Activated CD8-positive, alpha-beta T cell treated with anti-CD3 and anti-CD28 coated beads, Interleukin-2, amount 10 ng/mL, durations not matched to agents 7 days and 5 days (primary cell): ENCODE measurements at regions not wholly inside any gene's neighbourhood (a gene's known extent, or its start where the extent isn't known, plus 50 kb on each side); places are given as distances from the start of the nearest gene placed in this dataset.
A peak's percentile ranks its signal among the peaks of the same experiment; 100 is the strongest.

Source experiments
- ATAC-seq: fragments of 150-1000 bp; cut with Tn5 transposase; one replicate; pipeline ENCODE4 v1.10.0; 2021; ENCODE audit warnings: moderate library complexity
- CTCF ChIA-PET: fragments of 350-600 bp; sonication (Branson Sonifier 250); formaldehyde crosslinking; loops from one replicate; lab custom pipeline; 2021; ENCODE audit warnings: antibody characterized with exemption; lab: Charles Lee
- POLR2A ChIA-PET: fragments of 350-600 bp; sonication (Branson Sonifier 250); formaldehyde crosslinking; loops from one replicate; lab custom pipeline; 2021; ENCODE audit warnings: antibody characterized with exemption; lab: Charles Lee
- DNase-seq: peaks from one replicate; pipeline ENCODE4 v3.0.0-alpha.2; 2020
- H3K27ac Mint-ChIP-seq: one replicate; pipeline ENCODE4 v1.8.0; 2021; ENCODE audit warnings: mild to moderate bottlenecking, mixed read lengths
- H3K27me3 Mint-ChIP-seq: one replicate; pipeline ENCODE4 v1.8.0; 2021; ENCODE audit warnings: low read depth, mixed read lengths
- H3K36me3 Mint-ChIP-seq: one replicate; pipeline ENCODE4 v1.8.0; 2021; ENCODE audit warnings: low read depth, mixed read lengths
- H3K4me1 Mint-ChIP-seq: one replicate; pipeline ENCODE4 v1.8.0; 2021; ENCODE audit warnings: low read depth, mixed read lengths
- H3K4me3 Mint-ChIP-seq: one replicate; pipeline ENCODE4 v1.8.0; 2021; ENCODE audit warnings: mild to moderate bottlenecking, mixed read lengths
- H3K9me3 Mint-ChIP-seq: one replicate; pipeline ENCODE4 v1.8.0; 2022; ENCODE audit warnings: mixed read lengths; ENCODE audit not compliant: insufficient read depth

DNA sequence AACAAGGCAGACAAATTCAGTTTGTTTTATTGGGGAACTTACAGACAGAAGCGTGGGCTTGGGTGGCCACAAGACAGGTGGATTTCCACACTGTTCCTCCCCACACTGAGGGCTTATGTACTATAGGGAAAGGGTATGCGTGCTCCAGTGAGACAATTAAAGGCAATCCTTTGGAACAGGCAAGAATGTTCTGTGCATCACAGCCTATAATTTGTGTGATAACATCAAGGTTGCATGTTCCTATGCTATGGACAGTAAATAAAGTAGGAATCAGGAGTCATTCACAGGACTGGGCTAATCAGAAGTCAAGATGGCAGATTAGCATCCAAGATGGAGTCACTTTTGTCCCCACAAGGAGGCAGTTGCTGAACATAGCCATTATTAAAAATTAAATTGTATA is 84.6 kb upstream of the TRIM2 start:
- CTCF ChIA-PET, result interaction anchor here (0.8 to 1.6 kb wide), 3 partner anchors 8 to 36 kb away, joined by 3 to 7 read pairs (median 4); no protein-coding TSS in a partner anchor
- Mint-ChIP-seq H3K36me3 (no peaks in the 10 kb centered on the region), H3K4me1 (peaks cover 6% of the 10 kb centered on the region), H3K27me3 (peaks cover 12% of the 10 kb centered on the region), H3K27ac (no peak overlapping the region), H3K9me3 (no peaks in the 10 kb centered on the region), H3K4me3 (no peak overlapping the region)
- DNase-seq (no peak), ATAC-seq (no peak)
- POLR2A ChIA-PET, result no interaction called here

DNA sequence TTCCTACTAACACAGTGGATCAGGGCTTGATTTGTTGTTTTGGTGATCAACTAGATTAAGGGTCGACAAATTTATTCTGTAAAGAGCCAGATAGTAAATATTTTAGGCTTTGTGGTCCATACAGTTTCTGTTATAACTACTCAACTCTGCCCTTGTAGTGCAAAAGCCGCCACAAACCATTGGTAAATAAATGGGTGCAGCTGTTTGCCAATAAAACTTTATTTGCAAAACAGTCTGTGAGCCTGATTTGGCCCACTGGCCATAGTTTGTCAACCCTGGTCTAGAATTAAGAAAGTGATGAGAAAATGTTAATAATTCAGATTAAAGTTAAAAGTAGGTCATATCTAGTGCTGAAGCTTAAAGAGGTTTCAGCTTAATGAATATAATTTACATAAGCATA is 84.0 kb upstream of the TRIM2 start:
- POLR2A ChIA-PET, result no interaction called here
- no peak overlapping the region for H3K4me3 Mint-ChIP-seq

DNA sequence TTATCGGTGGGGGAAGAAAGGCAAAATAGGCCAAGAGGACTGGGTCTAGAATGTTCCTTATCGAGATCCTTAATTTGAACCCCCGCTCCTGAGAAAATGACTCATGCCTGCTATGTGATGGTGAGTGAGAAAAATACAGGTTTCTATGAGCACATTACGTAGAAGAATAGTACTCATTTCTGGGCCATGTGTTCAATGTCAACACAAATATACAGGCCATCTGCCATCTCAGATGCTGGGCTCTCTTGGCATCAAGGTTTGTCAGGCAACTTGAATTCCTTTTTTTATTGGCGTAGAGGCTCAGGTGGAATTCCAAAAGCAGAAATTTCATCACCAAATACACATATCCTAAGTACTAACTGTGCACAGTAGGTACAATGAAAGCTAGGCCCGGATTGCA is 81.4 kb upstream of the TRIM2 start:
- no peak overlapping the region for H3K4me3 Mint-ChIP-seq
- peaks cover 8% of the 10 kb centered on the region for H3K4me1 Mint-ChIP-seq
- no peak overlapping the region for H3K27ac Mint-ChIP-seq
- ChIA-PET CTCF (interaction anchor here (8.0 kb wide), 1 partner anchor 41 kb away, joined by 323 read pairs; no protein-coding TSS in a partner anchor), POLR2A (no interaction called here)
- H3K36me3 Mint-ChIP-seq, result no peaks in the 10 kb centered on the region
- peaks cover 18% of the 10 kb centered on the region for H3K27me3 Mint-ChIP-seq
- ATAC-seq, result no peak
- DNase-seq, result no peak
- no peaks in the 10 kb centered on the region for H3K9me3 Mint-ChIP-seq

More for the DNA sequence above, 84.0 kb upstream of the TRIM2 start:
- no peak overlapping the region for H3K27ac Mint-ChIP-seq
- CTCF ChIA-PET, result interaction anchor here (0.8 to 1.4 kb wide), 4 partner anchors 8 to 341 kb away, joined by 3 to 13 read pairs (median 4); no protein-coding TSS in a partner anchor
- H3K27me3 Mint-ChIP-seq, result peaks cover 12% of the 10 kb centered on the region
- peaks cover 6% of the 10 kb centered on the region for H3K4me1 Mint-ChIP-seq
- DNase-seq (no peak), ATAC-seq (no peak)
- H3K36me3 Mint-ChIP-seq, result no peaks in the 10 kb centered on the region
- H3K9me3 Mint-ChIP-seq, result no peaks in the 10 kb centered on the region

DNA sequence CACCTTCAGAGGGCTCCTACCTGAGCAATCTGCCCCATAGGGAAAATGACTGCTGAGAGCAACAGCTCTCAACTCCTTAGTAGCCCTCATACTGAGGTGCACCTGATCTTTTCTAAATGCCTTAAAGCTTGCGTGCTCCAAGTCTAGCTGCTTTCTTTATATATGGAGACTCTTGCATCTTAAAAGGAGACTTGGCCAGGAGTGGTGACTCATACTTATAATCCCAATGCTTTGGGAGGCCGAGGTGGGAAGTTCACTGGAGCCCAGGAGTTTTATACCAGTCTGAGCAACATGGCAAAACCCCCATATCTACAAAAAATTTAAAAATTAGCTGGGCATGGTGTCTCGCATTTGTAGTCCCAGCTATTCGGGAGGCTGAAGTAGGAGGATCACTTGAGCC is 78.1 kb upstream of the TRIM2 start:
- Mint-ChIP-seq H3K9me3 (peaks cover 10% of the 10 kb centered on the region), H3K4me1 (peaks cover 2% of the 10 kb centered on the region), H3K4me3 (no peak overlapping the region), H3K36me3 (no peaks in the 10 kb centered on the region), H3K27ac (no peak overlapping the region), H3K27me3 (peaks cover 14% of the 10 kb centered on the region)
- ChIA-PET CTCF (interaction anchor here (0.8 to 8.0 kb wide), 9 partner anchors 12 to 518 kb away, joined by 3 to 323 read pairs (median 15); no protein-coding TSS in a partner anchor), POLR2A (no interaction called here)
- ATAC-seq (no peak), DNase-seq (no peak)

- H3K36me3 Mint-ChIP-seq, result no peaks in the 10 kb centered on the region
- no peak overlapping the region for H3K4me3 Mint-ChIP-seq
- ChIA-PET CTCF (interaction anchor here (0.6 to 8.0 kb wide), 39 partner anchors 9 to 626 kb away, joined by 3 to 323 read pairs (median 4); partner anchors contain the start of genes ARFIP1 and TIGD4), POLR2A (interaction anchor here (1.0 to 1.1 kb wide), 2 partner anchors 44 to 53 kb away, joined by 3 to 4 read pairs; no protein-coding TSS in a partner anchor)
- peaks cover 7% of the 10 kb centered on the region for H3K4me1 Mint-ChIP-seq
- ATAC-seq, result peak; percentile 88
- H3K9me3 Mint-ChIP-seq, result peaks cover 10% of the 10 kb centered on the region
- H3K27ac Mint-ChIP-seq, result no peak overlapping the region
- H3K27me3 Mint-ChIP-seq, result peaks cover 22% of the 10 kb centered on the region
- DNase-seq, result peak; percentile 91
Observed at GRCh38 chr4:153127760-153128494, 76.3 kb upstream of the TRIM2 start.

DNA sequence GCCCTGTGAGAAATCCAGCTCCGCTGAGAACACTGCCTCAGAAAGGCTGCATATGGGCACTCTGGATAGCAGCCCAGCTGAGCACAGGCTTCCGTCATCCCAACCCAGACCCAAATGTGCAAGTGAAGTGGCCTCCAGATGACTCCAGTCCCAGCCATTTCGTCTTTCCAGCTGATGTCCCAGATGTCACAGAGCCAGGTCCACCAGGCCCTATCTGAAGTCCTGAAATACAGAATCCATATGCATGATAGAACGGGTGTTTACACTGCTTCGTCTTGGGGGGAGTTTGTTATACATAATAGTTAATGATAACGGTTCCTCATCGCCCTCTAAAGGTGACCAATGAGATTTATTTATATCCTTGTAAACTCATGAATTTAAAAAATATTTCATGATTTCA is 72.6 kb upstream of the TRIM2 start:
- H3K36me3 Mint-ChIP-seq, result no peaks in the 10 kb centered on the region
- CTCF ChIA-PET, result interaction anchor here (1.0 to 2.1 kb wide), 5 partner anchors 11 to 48 kb away, joined by 3 to 8 read pairs (median 5); no protein-coding TSS in a partner anchor
- H3K4me3 Mint-ChIP-seq, result no peak overlapping the region
- H3K4me1 Mint-ChIP-seq, result peaks cover 29% of the 10 kb centered on the region
- DNase-seq (no peak), ATAC-seq (no peak)
- H3K27ac Mint-ChIP-seq, result no peak overlapping the region
- peaks cover 10% of the 10 kb centered on the region for H3K9me3 Mint-ChIP-seq
- POLR2A ChIA-PET, result interaction anchor here (0.5 kb wide), 1 partner anchor 28 kb away, joined by 3 read pairs; no protein-coding TSS in a partner anchor
- peaks cover 35% of the 10 kb centered on the region for H3K27me3 Mint-ChIP-seq

GRCh38 chr4:153137159-153137558 is 67.1 kb upstream of the TRIM2 start:
- H3K4me1 Mint-ChIP-seq, result peaks cover 30% of the 10 kb centered on the region
- CTCF ChIA-PET, result interaction anchor here (2.0 kb wide), 1 partner anchor 10 kb away, joined by 6 read pairs; no protein-coding TSS in a partner anchor
- no peaks in the 10 kb centered on the region for H3K9me3 Mint-ChIP-seq
- peaks cover 30% of the 10 kb centered on the region for H3K27me3 Mint-ChIP-seq
- H3K4me3 Mint-ChIP-seq, result no peak overlapping the region
- POLR2A ChIA-PET, result no interaction called here
- no peak overlapping the region for H3K27ac Mint-ChIP-seq
- H3K36me3 Mint-ChIP-seq, result no peaks in the 10 kb centered on the region
- DNase-seq, result no peak
- ATAC-seq, result no peak

DNA sequence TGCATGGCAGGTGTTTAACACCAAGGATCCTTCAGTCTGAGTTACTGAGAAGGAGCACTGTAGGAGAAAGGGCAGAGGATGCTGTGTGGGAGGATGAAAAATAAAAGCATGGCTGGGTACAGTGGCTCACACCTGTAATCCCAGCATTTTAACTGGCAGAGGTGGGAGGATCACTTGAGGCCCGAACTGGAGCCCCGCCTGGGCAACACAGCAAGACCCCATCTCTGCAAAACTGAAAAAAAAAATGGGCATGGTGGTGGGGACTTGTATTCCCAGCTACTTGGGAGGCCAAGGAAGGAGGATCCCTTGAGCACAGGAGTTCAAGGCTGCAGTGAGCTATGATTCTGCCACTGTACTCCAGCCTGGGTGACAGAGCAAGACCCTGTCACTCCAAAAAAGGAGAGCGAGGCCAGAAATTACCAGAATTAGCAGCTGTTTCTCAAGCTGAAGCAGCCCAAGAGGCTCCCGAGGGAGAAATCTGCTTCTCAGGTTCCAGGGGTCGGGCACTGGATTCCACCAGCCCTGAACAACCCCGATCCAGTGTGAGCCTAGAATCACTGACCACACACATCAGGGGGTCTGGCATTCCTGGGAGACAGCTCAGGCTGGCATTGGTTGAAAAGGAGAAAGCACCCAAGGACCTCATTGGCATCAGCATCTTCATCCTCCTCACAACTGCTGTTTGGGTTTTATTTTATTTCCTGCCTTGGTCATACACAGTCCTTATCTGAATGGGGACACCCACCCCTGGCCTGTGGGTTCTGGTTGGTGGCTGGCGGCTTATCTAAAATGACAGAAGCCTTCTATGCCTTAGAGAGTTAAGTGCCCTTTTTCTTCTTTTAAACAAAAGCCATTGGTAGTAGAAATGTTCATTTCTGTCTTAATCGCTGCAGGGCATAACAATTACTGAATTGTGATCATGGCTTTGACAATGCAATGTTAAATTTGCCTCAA is 66.3 kb upstream of the TRIM2 start:
- peaks cover 28% of the 10 kb centered on the region for H3K27me3 Mint-ChIP-seq
- CTCF ChIA-PET, result interaction anchor here (2.0 kb wide), 1 partner anchor 10 kb away, joined by 6 read pairs; no protein-coding TSS in a partner anchor
- no peaks in the 10 kb centered on the region for H3K9me3 Mint-ChIP-seq
- ATAC-seq (no peak), DNase-seq (no peak)
- no peak overlapping the region for H3K4me3 Mint-ChIP-seq
- no peak overlapping the region for H3K27ac Mint-ChIP-seq
- no peaks in the 10 kb centered on the region for H3K36me3 Mint-ChIP-seq
- POLR2A ChIA-PET, result no interaction called here
- peaks cover 24% of the 10 kb centered on the region for H3K4me1 Mint-ChIP-seq

- H3K27ac Mint-ChIP-seq, result no peak overlapping the region
- ChIA-PET CTCF (no interaction called here), POLR2A (no interaction called here)
- peaks cover 19% of the 10 kb centered on the region for H3K4me1 Mint-ChIP-seq
- DNase-seq (no peak), ATAC-seq (no peak)
- no peaks in the 10 kb centered on the region for H3K9me3 Mint-ChIP-seq
- H3K4me3 Mint-ChIP-seq, result no peak overlapping the region
- peaks cover 28% of the 10 kb centered on the region for H3K27me3 Mint-ChIP-seq
- H3K36me3 Mint-ChIP-seq, result no peaks in the 10 kb centered on the region
Observed at GRCh38 chr4:153138736-153139135, 65.5 kb upstream of the TRIM2 start.

- POLR2A ChIA-PET, result no interaction called here
- Mint-ChIP-seq H3K4me3 (no peak overlapping the region), H3K9me3 (no peaks in the 10 kb centered on the region), H3K4me1 (peaks cover 3% of the 10 kb centered on the region), H3K36me3 (no peaks in the 10 kb centered on the region), H3K27ac (no peak overlapping the region), H3K27me3 (peaks cover 30% of the 10 kb centered on the region)
- no peak for DNase-seq
- ATAC-seq, result no peak
- CTCF ChIA-PET, result interaction anchor here (0.7 to 1.9 kb wide), 2 partner anchors 12 to 324 kb away, joined by 3 to 5 read pairs; no protein-coding TSS in a partner anchor
Observed at GRCh38 chr4:153140294-153140693, 63.9 kb upstream of the TRIM2 start.

- peaks cover 2% of the 10 kb centered on the region for H3K4me1 Mint-ChIP-seq
- CTCF ChIA-PET, result interaction anchor here (1.9 kb wide), 1 partner anchor 13 kb away, joined by 5 read pairs; no protein-coding TSS in a partner anchor
- ATAC-seq (no peak), DNase-seq (no peak)
- POLR2A ChIA-PET, result no interaction called here
- no peak overlapping the region for H3K4me3 Mint-ChIP-seq
- no peaks in the 10 kb centered on the region for H3K9me3 Mint-ChIP-seq
- no peaks in the 10 kb centered on the region for H3K36me3 Mint-ChIP-seq
- H3K27ac Mint-ChIP-seq, result no peak overlapping the region
- H3K27me3 Mint-ChIP-seq, result peaks cover 28% of the 10 kb centered on the region
Observed at GRCh38 chr4:153141238-153141637, 63.0 kb upstream of the TRIM2 start.
